ENCODE measurements at regions not wholly inside any gene's neighbourhood (a gene's known extent, or its start where the extent isn't known, plus 50 kb on each side); places are given as distances from the start of the nearest gene placed in this dataset.

GRCh38 chr10:43853369-43853768 lies 204.7 kb upstream of the ZNF32 start:
- Histone ChIP-seq H2AFZ (ENCODE audit: insufficient read depth, low read depth, low read length, poor library complexity, severe bottlenecking) (no peak overlapping the region), H3K79me2 (ENCODE audit: insufficient read depth, low read length) (no peaks in the 10 kb centered on the region), H3K9ac (ENCODE audit: insufficient read depth, low read length, poor library complexity, severe bottlenecking) (no peak overlapping the region), H3K36me3 (replicated peaks in 1 of 2; ENCODE audit: control insufficient read depth in 1 of 2, insufficient read depth in 2 of 2, low read length in 2 of 2) (no peaks in the 10 kb centered on the region), H3K4me2 (replicated peaks; ENCODE audit: extremely low read depth, low read length, poor library complexity, severe bottlenecking) (no peak overlapping the region), H3K4me3 (replicated peaks in 1 of 3; ENCODE audit: low read depth in 2 of 3, low read length in 3 of 3) (no peak overlapping the region), H3K9me3 (replicated peaks in 1 of 2; ENCODE audit: control insufficient read depth in 1 of 2, insufficient read depth in 1 of 2, low read length in 2 of 2) (no peaks in the 10 kb centered on the region), H3K27ac (ENCODE audit: low read depth in 1 of 2, low read length in 2 of 2) (no peak overlapping the region), H4K20me1 (ENCODE audit: insufficient read depth, low read length) (no peaks in the 10 kb centered on the region), H3K27me3 (ENCODE audit: control insufficient read depth in 2 of 2, insufficient read depth in 2 of 2, low read length in 2 of 2) (peaks cover 0 to 3% of the 10 kb centered on the region in 2 donors), H3K4me1 (ENCODE audit: control insufficient read depth in 1 of 2, insufficient read depth in 2 of 2, low read length in 2 of 2) (no peaks in the 10 kb centered on the region)
- no peak for TF ChIP-seq CTCF (IDR thresholded peaks at IDR 0.05)
- intact Hi-C loops (cut with micrococcal nuclease) = no loop called here
- 100% methylated on average over 5 of the region's 7 CpGs for WGBS (ENCODE audit: insufficient coverage)
- peaks cover 0 to 8% (median 2%) of the 10 kb centered on the region in 7 donors for H3K9me3 Mint-ChIP-seq
- no peak overlapping the region for H3K4me3 Mint-ChIP-seq
- no peak for DNase-seq
- peaks cover 7 to 14% (median 9%) of the 10 kb centered on the region in 3 donors for H3K27me3 Mint-ChIP-seq (ENCODE audit: low read depth in 3 of 3)
- H3K27ac Mint-ChIP-seq = peak overlapping the region in 1 of 7 donors; percentile 14
- H3K36me3 Mint-ChIP-seq = no peaks in the 10 kb centered on the region
- no peaks in the 10 kb centered on the region for H3K4me1 Mint-ChIP-seq

GRCh38 chr10:43852644-43853214 lies 204.0 kb upstream of the ZNF32 start:
- intact Hi-C loops (cut with micrococcal nuclease) = no loop called here
- Mint-ChIP-seq H3K27me3 (ENCODE audit: low read depth in 3 of 3) (peaks cover 9 to 14% (median 9%) of the 10 kb centered on the region in 3 donors), H3K4me1 (no peaks in the 10 kb centered on the region), H3K36me3 (no peaks in the 10 kb centered on the region), H3K9me3 (peaks cover 0 to 9% (median 2%) of the 10 kb centered on the region in 7 donors), H3K27ac (peak overlapping the region in 1 of 7 donors; percentile 38), H3K4me3 (no peak overlapping the region)
- Histone ChIP-seq H4K20me1 (ENCODE audit: insufficient read depth, low read length) (no peaks in the 10 kb centered on the region), H3K79me2 (ENCODE audit: insufficient read depth, low read length) (no peaks in the 10 kb centered on the region), H3K27me3 (ENCODE audit: control insufficient read depth in 2 of 2, insufficient read depth in 2 of 2, low read length in 2 of 2) (peaks cover 0 to under 1% of the 10 kb centered on the region in 2 donors), H3K4me3 (replicated peaks in 1 of 3; ENCODE audit: low read depth in 2 of 3, low read length in 3 of 3) (no peak overlapping the region), H3K36me3 (replicated peaks in 1 of 2; ENCODE audit: control insufficient read depth in 1 of 2, insufficient read depth in 2 of 2, low read length in 2 of 2) (no peaks in the 10 kb centered on the region), H3K9me3 (replicated peaks in 1 of 2; ENCODE audit: control insufficient read depth in 1 of 2, insufficient read depth in 1 of 2, low read length in 2 of 2) (no peaks in the 10 kb centered on the region), H3K9ac (ENCODE audit: insufficient read depth, low read length, poor library complexity, severe bottlenecking) (no peak overlapping the region), H3K4me2 (replicated peaks; ENCODE audit: extremely low read depth, low read length, poor library complexity, severe bottlenecking) (no peak overlapping the region), H3K4me1 (ENCODE audit: control insufficient read depth in 1 of 2, insufficient read depth in 2 of 2, low read length in 2 of 2) (no peaks in the 10 kb centered on the region), H2AFZ (ENCODE audit: insufficient read depth, low read depth, low read length, poor library complexity, severe bottlenecking) (no peak overlapping the region), H3K27ac (ENCODE audit: low read depth in 1 of 2, low read length in 2 of 2) (no peak overlapping the region)
- DNase-seq = no peak
- 94% methylated on average over 5 of the region's 5 CpGs for WGBS (ENCODE audit: insufficient coverage)
- TF ChIP-seq CTCF (IDR thresholded peaks at IDR 0.05) = no peak
